ENCODE measurements at regions not wholly inside any gene's neighbourhood (a gene's known extent, or its start where the extent isn't known, plus 50 kb on each side); places are given as distances from the start of the nearest gene placed in this dataset.
"Not testable (repeated sequence)": the region's sequence is repeated elsewhere in the genome, so short reads cannot be mapped to it uniquely, and the experiment has no call there.

- TF ChIP-seq POLR2A (IDR thresholded peaks at IDR 0.05; ENCODE audit: extremely low read depth, insufficient read length) (no peak), MAX (IDR thresholded peaks at IDR 0.05; ENCODE audit: low read depth, low read length) (no peak), CTCF (IDR thresholded peaks at IDR 0.05; ENCODE audit: low read depth, low read length) (no peak), MYC (IDR thresholded peaks at IDR 0.05; ENCODE audit: low read depth, low read length) (no peak)
- no peak for DNase-seq (ENCODE audit: low read depth)
- H3K4me3 ChIP-seq (ENCODE audit: low read depth, low read length), result no peak overlapping the region
Observed at GRCh38 chr6:155818698-155819097, 363.1 kb upstream of the NOX3 start.

GRCh38 chr6:155813548-155813947, 357.9 kb upstream of the NOX3 start:
- no peak for DNase-seq (ENCODE audit: low read depth)
- TF ChIP-seq MAX (IDR thresholded peaks at IDR 0.05; ENCODE audit: low read depth, low read length) (no peak), POLR2A (IDR thresholded peaks at IDR 0.05; ENCODE audit: extremely low read depth, insufficient read length) (no peak), CTCF (IDR thresholded peaks at IDR 0.05; ENCODE audit: low read depth, low read length) (no peak), MYC (IDR thresholded peaks at IDR 0.05; ENCODE audit: low read depth, low read length) (no peak)
- no peak overlapping the region for H3K4me3 ChIP-seq (ENCODE audit: low read depth, low read length)

GRCh38 chr6:155807243-155807642, 351.6 kb upstream of the NOX3 start:
- no peak for DNase-seq (ENCODE audit: low read depth)
- no peak overlapping the region for H3K4me3 ChIP-seq (ENCODE audit: low read depth, low read length)
- TF ChIP-seq POLR2A (IDR thresholded peaks at IDR 0.05; ENCODE audit: extremely low read depth, insufficient read length) (no peak), MAX (IDR thresholded peaks at IDR 0.05; ENCODE audit: low read depth, low read length) (no peak), MYC (IDR thresholded peaks at IDR 0.05; ENCODE audit: low read depth, low read length) (no peak), CTCF (IDR thresholded peaks at IDR 0.05; ENCODE audit: low read depth, low read length) (no peak)

GRCh38 chr6:155801046-155801445, 345.4 kb upstream of the NOX3 start:
- TF ChIP-seq POLR2A (IDR thresholded peaks at IDR 0.05; ENCODE audit: extremely low read depth, insufficient read length), result no peak
- no peak for TF ChIP-seq MYC (IDR thresholded peaks at IDR 0.05; ENCODE audit: low read depth, low read length)
- TF ChIP-seq CTCF (IDR thresholded peaks at IDR 0.05; ENCODE audit: low read depth, low read length), result no peak
- no peak for TF ChIP-seq MAX (IDR thresholded peaks at IDR 0.05; ENCODE audit: low read depth, low read length)
- DNase-seq (ENCODE audit: low read depth), result no peak
- H3K4me3 ChIP-seq (ENCODE audit: low read depth, low read length), result no peak overlapping the region

GRCh38 chr6:155798876-155799275, 343.2 kb upstream of the NOX3 start:
- peak; percentile 44 for DNase-seq (ENCODE audit: low read depth)
- H3K4me3 ChIP-seq (ENCODE audit: low read depth, low read length), result not testable (repeated sequence)

GRCh38 chr6:155795173-155795796, 339.6 kb upstream of the NOX3 start:
- no peak for DNase-seq (ENCODE audit: low read depth)
- H3K4me3 ChIP-seq (ENCODE audit: low read depth, low read length), result no peak overlapping the region
- no peak for TF ChIP-seq MAX (IDR thresholded peaks at IDR 0.05; ENCODE audit: low read depth, low read length)
- no peak for TF ChIP-seq MYC (IDR thresholded peaks at IDR 0.05; ENCODE audit: low read depth, low read length)
- TF ChIP-seq CTCF (IDR thresholded peaks at IDR 0.05; ENCODE audit: low read depth, low read length), result no peak
- no peak for TF ChIP-seq POLR2A (IDR thresholded peaks at IDR 0.05; ENCODE audit: extremely low read depth, insufficient read length)
